ENCODE measurements at regions not wholly inside any gene's neighbourhood (a gene's known extent, or its start where the extent isn't known, plus 50 kb on each side); places are given as distances from the start of the nearest gene placed in this dataset.

DNA sequence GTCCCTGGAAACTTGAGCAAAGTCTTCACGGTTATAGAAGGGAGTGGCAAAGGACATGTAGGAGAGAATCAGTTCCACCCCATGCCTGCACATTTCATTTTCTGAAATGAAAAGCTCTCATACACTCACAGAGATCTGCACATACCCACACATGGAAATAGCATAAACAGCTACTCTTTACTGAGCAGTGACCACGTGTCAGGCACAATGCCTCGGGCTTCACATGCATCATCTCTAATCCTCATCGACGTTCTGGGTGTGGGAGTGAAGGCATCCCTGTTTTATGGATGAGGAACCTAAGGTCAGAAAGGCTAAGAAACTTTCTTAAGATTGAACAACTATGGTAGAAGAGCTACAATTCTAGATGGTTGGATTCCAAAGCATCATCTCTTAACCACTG, 198.8 kb downstream of the DAD1 start:
- in situ Hi-C loops (cut with HindIII; ENCODE audit: low sequenced_read_pairs) = no loop called here
- TF ChIP-seq, protein P1, sequence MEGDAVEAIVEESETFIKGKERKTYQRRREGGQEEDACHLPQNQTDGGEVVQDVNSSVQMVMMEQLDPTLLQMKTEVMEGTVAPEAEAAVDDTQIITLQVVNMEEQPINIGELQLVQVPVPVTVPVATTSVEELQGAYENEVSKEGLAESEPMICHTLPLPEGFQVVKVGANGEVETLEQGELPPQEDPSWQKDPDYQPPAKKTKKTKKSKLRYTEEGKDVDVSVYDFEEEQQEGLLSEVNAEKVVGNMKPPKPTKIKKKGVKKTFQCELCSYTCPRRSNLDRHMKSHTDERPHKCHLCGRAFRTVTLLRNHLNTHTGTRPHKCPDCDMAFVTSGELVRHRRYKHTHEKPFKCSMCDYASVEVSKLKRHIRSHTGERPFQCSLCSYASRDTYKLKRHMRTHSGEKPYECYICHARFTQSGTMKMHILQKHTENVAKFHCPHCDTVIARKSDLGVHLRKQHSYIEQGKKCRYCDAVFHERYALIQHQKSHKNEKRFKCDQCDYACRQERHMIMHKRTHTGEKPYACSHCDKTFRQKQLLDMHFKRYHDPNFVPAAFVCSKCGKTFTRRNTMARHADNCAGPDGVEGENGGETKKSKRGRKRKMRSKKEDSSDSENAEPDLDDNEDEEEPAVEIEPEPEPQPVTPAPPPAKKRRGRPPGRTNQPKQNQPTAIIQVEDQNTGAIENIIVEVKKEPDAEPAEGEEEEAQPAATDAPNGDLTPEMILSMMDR (IDR thresholded peaks at IDR 0.05; ENCODE audit: low read depth, low read length) = no peak
- no peak overlapping the region for H3K4me3 ChIP-seq (ENCODE audit: low read depth, low read length)
- DNase-seq (ENCODE audit: low read depth, low spot score) = no peak

DNA sequence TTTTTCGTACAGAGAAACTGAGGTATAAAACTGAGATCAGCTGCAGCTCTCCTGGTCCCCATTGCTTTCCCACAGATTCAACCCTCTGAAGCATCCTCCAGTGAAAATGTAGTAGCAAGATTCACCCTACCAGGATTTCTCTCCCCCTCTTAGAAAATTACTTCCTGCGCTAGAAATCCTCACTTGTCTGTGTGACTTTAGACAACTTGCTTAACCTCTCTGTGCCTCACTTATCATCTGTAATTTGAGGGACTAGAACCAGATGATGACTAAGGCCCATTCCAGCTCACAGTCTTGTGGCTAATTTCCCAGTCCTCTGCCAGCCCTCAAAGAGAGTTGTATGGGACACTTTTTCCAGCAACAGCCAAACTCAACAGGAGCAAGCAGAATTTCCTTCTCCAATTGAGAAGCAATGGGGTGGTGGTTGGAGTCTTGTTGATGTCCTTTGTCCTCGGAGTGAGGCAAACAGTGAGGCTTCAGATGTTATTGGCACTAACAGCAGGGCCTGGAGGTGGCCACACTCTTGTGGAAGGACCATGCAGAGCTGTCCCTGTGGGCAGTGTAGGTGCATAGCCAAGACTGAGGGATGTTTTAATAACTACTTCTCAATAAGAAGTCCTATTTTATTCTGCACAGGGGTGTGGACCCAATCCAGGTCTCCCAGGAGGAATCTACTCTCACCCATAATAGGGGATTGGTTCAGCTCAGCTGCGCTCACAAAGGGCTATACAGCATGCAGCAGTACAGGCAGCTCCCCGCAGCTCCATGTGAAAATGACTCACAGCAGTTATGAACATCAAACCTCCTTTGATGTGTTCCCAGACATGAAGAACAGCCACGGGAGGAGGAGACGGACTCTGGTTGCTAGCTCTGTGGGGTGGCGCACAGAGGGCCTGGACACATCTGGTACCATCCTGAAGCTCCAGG, 200.1 kb downstream of the DAD1 start:
- DNase-seq (ENCODE audit: low read depth, low spot score) = peak; percentile 94

DNA sequence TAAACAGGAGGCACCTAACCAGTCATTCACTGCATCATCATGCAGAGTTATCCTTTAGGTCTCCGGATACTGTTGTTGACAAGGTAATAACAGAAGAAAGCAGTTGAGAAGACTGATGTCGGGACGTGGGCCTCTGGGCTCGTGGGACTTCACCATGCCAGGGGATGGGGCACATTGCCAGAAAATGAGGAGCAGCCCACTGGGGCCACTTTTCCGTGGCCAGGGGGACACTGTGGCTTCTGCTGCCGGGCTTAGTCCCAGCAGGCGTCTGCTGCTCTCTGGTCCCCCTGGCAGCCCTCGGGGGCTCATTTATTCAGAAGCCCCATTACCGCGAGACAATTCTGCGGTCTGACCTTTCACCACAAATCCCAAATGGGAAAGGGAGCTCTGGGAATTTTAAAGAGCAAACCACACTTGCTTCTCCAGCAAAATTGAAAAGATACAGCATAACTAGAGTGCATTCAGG, 201.2 kb downstream of the DAD1 start:
- in situ Hi-C loops (cut with HindIII; ENCODE audit: low sequenced_read_pairs) = no loop called here
- no peak overlapping the region for H3K4me3 ChIP-seq (ENCODE audit: low read depth, low read length)
- TF ChIP-seq, protein P1 (IDR thresholded peaks at IDR 0.05; ENCODE audit: low read depth, low read length) = no peak
- peak; percentile 48 for DNase-seq (ENCODE audit: low read depth, low spot score)

More for the DNA sequence above, 200.1 kb downstream of the DAD1 start:
- H3K4me3 ChIP-seq (ENCODE audit: low read depth, low read length) = no peak overlapping the region
- TF ChIP-seq, protein P1 (IDR thresholded peaks at IDR 0.05; ENCODE audit: low read depth, low read length) = no peak
- in situ Hi-C loops (cut with HindIII; ENCODE audit: low sequenced_read_pairs) = no loop called here

DNA sequence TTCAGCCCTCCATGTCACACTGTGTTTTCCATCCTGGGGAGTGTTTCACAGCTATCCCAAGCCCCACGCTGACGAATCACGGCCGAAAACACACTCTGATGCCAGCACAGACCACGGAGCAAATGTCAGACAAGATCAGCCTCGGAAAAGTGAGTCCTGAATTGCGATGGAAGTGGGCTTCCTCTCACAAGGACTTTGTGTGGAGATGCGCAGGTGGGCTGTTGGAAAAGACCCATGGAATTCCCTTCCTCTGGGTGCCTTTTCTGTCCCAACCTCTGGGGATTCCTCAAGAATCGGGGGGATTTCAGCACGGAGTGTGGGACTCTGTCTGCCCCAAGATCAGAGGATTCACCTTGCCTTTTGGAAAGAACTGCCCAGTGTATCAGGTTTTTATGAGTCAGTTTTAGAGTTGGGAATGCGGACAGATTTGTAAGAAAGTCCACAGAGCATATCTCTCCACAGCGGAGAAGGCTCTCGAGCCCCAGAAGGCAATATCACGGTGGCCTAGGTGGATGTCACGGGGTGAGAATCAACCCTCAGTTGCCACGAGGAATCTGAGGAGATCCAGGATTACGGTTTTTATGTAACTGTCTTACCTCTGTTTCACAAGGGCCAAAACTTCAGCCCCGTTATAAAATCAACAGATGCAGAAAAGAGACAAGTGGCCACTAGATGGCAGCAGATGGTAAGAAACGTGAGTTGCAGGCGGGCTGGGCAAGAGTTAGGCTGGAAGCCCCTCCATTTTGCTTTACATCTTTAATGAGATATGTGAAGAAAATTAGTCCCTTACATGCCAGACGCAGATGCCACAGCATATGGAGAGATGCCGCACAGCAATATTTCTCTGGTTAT, 201.9 kb downstream of the DAD1 start:
- TF ChIP-seq, protein P1 (IDR thresholded peaks at IDR 0.05; ENCODE audit: low read depth, low read length) = peak; percentile 60
- no peak overlapping the region for H3K4me3 ChIP-seq (ENCODE audit: low read depth, low read length)
- in situ Hi-C loops (cut with HindIII; ENCODE audit: low sequenced_read_pairs) = no loop called here
- DNase-seq (ENCODE audit: low read depth, low spot score) = peak; percentile 84

DNA sequence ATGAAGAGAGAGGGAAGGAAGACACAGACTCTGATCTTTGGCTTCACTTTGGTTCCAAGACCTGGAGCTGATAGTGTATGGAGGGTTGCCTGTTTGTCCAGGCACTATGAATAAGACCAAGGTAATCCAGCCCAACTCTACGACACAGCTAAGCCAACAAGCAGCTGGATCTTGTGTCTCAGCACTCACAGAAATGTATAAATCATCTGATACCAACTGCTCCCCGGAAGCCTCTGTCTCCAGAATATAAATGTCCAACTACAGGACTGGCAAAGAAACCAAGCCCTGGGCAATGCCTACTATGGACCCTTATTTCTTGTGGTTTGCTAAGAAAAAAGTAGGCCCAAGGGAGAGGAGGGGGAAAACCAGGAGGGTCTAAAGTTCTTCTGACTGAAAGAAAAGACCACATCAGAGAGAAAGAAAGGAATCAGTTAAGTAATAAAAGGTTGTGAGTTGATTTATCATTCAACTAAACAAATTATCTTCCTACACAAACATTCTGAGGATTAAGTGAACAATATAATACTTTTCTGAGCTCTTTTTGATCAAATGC, 204.0 kb downstream of the DAD1 start:
- DNase-seq (ENCODE audit: low read depth, low spot score) = no peak
- TF ChIP-seq, protein P1 (IDR thresholded peaks at IDR 0.05; ENCODE audit: low read depth, low read length) = no peak
- H3K4me3 ChIP-seq (ENCODE audit: low read depth, low read length) = no peak overlapping the region
- in situ Hi-C loops (cut with HindIII; ENCODE audit: low sequenced_read_pairs) = no loop called here

DNA sequence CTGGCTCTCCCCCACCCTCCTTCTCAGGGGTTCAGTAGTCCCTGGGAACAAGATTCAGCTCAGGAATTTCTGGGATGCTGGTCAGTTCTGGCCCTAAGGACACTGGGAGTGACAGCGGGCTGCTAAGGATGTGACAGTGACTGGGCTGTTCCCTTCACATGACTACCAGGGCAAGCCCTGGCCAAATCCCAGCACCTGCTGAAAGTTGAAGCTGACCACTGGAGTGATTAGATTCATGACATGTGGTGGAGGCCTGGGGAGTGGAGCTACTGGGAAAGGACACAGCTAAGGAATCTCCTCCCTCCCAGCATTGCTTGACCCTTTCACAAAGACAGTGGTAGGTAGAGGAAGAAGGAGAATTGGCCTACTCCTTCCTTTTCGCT, 204.9 kb downstream of the DAD1 start:
- no peak overlapping the region for H3K4me3 ChIP-seq (ENCODE audit: low read depth, low read length)
- TF ChIP-seq, protein P1 (IDR thresholded peaks at IDR 0.05; ENCODE audit: low read depth, low read length) = no peak
- DNase-seq (ENCODE audit: low read depth, low spot score) = no peak
- in situ Hi-C loops (cut with HindIII; ENCODE audit: low sequenced_read_pairs) = no loop called here

Measured in astrocyte of the spinal cord (primary cell).